ENCODE measurements at regions not wholly inside any gene's neighbourhood (a gene's known extent, or its start where the extent isn't known, plus 50 kb on each side); places are given as distances from the start of the nearest gene placed in this dataset.

- H3K23ac ChIP-seq (ENCODE audit: low read length in 2 of 2) = no peak overlapping the region
- no peaks in the 10 kb centered on the region for H3K9me3 ChIP-seq (ENCODE audit: control insufficient read depth, low read length)
- no peak overlapping the region for H3K14ac ChIP-seq (ENCODE audit: low read length in 2 of 2)
- H3K4ac ChIP-seq (ENCODE audit: low read depth in 1 of 2, low read length in 2 of 2) = no peak overlapping the region
- H3K4me3 ChIP-seq (ENCODE audit: insufficient read depth in 1 of 2, low read depth in 1 of 2, low read length in 2 of 2) = no peak overlapping the region
- WGBS = 81% methylated on average over 1 of the region's 1 CpG
- H2BK5ac ChIP-seq (ENCODE audit: low read depth, low read length, poor library complexity, severe bottlenecking) = no peak overlapping the region
- H4K91ac ChIP-seq (ENCODE audit: low read length) = no peak overlapping the region
- H3K9ac ChIP-seq (ENCODE audit: low read length) = no peak overlapping the region
- no peak overlapping the region for H2BK120ac ChIP-seq (ENCODE audit: low read depth, low read length)
- no peak overlapping the region for H2BK15ac ChIP-seq (ENCODE audit: low read depth, poor library complexity, severe bottlenecking)
- no peaks in the 10 kb centered on the region for H3K27me3 ChIP-seq (ENCODE audit: control insufficient read depth in 1 of 2, insufficient read depth in 1 of 2, low read length in 2 of 2)
- H3K36me3 ChIP-seq (ENCODE audit: control insufficient read depth in 1 of 2, insufficient read depth in 2 of 2, low read depth in 1 of 2, low read length in 2 of 2) = no peaks in the 10 kb centered on the region
- no peak overlapping the region for H2BK12ac ChIP-seq (ENCODE audit: low read length in 2 of 2)
- no peak overlapping the region for H3K4me2 ChIP-seq (ENCODE audit: low read length, poor library complexity, severe bottlenecking)
- H3K27ac ChIP-seq (ENCODE audit: low read length, poor library complexity, severe bottlenecking) = no peak overlapping the region
- H2AK5ac ChIP-seq (ENCODE audit: low read length, severe bottlenecking) = no peak overlapping the region
- no peaks in the 10 kb centered on the region for H3K79me1 ChIP-seq (replicated peaks; ENCODE audit: low read length, poor library complexity, severe bottlenecking)
- no peak for DNase-seq
- H2AFZ ChIP-seq (ENCODE audit: low read depth, low read length) = no peak overlapping the region
- no peaks in the 10 kb centered on the region for H3K4me1 ChIP-seq (ENCODE audit: control insufficient read depth, insufficient read depth, low read depth, low read length)
- no peak overlapping the region for H4K8ac ChIP-seq (ENCODE audit: low read length)
- H3K18ac ChIP-seq (ENCODE audit: low read depth in 1 of 2, low read length in 2 of 2) = no peak overlapping the region
These were observed 130.0 kb upstream of the BACE2 start for GRCh38 chr21:41037936-41038335.

GRCh38 chr21:41043014-41043413, 124.9 kb upstream of the BACE2 start:
- Histone ChIP-seq H2AK5ac (ENCODE audit: low read length, severe bottlenecking) (no peak overlapping the region), H3K4me3 (ENCODE audit: insufficient read depth in 1 of 2, low read depth in 1 of 2, low read length in 2 of 2) (no peak overlapping the region), H3K14ac (ENCODE audit: low read length in 2 of 2) (no peak overlapping the region), H2AFZ (ENCODE audit: low read depth, low read length) (no peak overlapping the region), H3K9me3 (ENCODE audit: control insufficient read depth, low read length) (no peaks in the 10 kb centered on the region), H3K27ac (ENCODE audit: low read length, poor library complexity, severe bottlenecking) (no peak overlapping the region), H2BK12ac (ENCODE audit: low read length in 2 of 2) (no peak overlapping the region), H3K4me2 (ENCODE audit: low read length, poor library complexity, severe bottlenecking) (no peak overlapping the region), H4K91ac (ENCODE audit: low read length) (no peak overlapping the region), H3K18ac (ENCODE audit: low read depth in 1 of 2, low read length in 2 of 2) (no peak overlapping the region), H3K4me1 (ENCODE audit: control insufficient read depth, insufficient read depth, low read depth, low read length) (peaks cover 1% of the 10 kb centered on the region), H4K8ac (ENCODE audit: low read length) (no peak overlapping the region), H2BK120ac (ENCODE audit: low read depth, low read length) (no peak overlapping the region), H3K23ac (ENCODE audit: low read length in 2 of 2) (no peak overlapping the region), H3K36me3 (ENCODE audit: control insufficient read depth in 1 of 2, insufficient read depth in 2 of 2, low read depth in 1 of 2, low read length in 2 of 2) (no peaks in the 10 kb centered on the region), H3K79me1 (replicated peaks; ENCODE audit: low read length, poor library complexity, severe bottlenecking) (no peaks in the 10 kb centered on the region), H2BK5ac (ENCODE audit: low read depth, low read length, poor library complexity, severe bottlenecking) (no peak overlapping the region), H3K27me3 (ENCODE audit: control insufficient read depth in 1 of 2, insufficient read depth in 1 of 2, low read length in 2 of 2) (peaks cover 0 to 8% of the 10 kb centered on the region in 2 experiments), H2BK15ac (ENCODE audit: low read depth, poor library complexity, severe bottlenecking) (no peak overlapping the region), H3K4ac (ENCODE audit: low read depth in 1 of 2, low read length in 2 of 2) (no peak overlapping the region), H3K9ac (ENCODE audit: low read length) (no peak overlapping the region)
- DNase-seq = no peak
- 47% methylated on average over 2 of the region's 2 CpGs for WGBS

- H3K4ac ChIP-seq (ENCODE audit: low read depth in 1 of 2, low read length in 2 of 2) = no peak overlapping the region
- H2AK5ac ChIP-seq (ENCODE audit: low read length, severe bottlenecking) = no peak overlapping the region
- no peak overlapping the region for H4K91ac ChIP-seq (ENCODE audit: low read length)
- no peak overlapping the region for H4K8ac ChIP-seq (ENCODE audit: low read length)
- no peak overlapping the region for H3K14ac ChIP-seq (ENCODE audit: low read length in 2 of 2)
- no peak overlapping the region for H3K27ac ChIP-seq (ENCODE audit: low read length, poor library complexity, severe bottlenecking)
- no peak overlapping the region for H3K4me3 ChIP-seq (ENCODE audit: insufficient read depth in 1 of 2, low read depth in 1 of 2, low read length in 2 of 2)
- no peaks in the 10 kb centered on the region for H3K9me3 ChIP-seq (ENCODE audit: control insufficient read depth, low read length)
- H3K18ac ChIP-seq (ENCODE audit: low read depth in 1 of 2, low read length in 2 of 2) = no peak overlapping the region
- no peak overlapping the region for H3K9ac ChIP-seq (ENCODE audit: low read length)
- no peak overlapping the region for H2BK12ac ChIP-seq (ENCODE audit: low read length in 2 of 2)
- peaks cover 1% of the 10 kb centered on the region for H3K4me1 ChIP-seq (ENCODE audit: control insufficient read depth, insufficient read depth, low read depth, low read length)
- no peak overlapping the region for H2BK5ac ChIP-seq (ENCODE audit: low read depth, low read length, poor library complexity, severe bottlenecking)
- H2AFZ ChIP-seq (ENCODE audit: low read depth, low read length) = no peak overlapping the region
- H3K4me2 ChIP-seq (ENCODE audit: low read length, poor library complexity, severe bottlenecking) = no peak overlapping the region
- H3K23ac ChIP-seq (ENCODE audit: low read length in 2 of 2) = no peak overlapping the region
- WGBS = 48% methylated on average over 15 of the region's 17 CpGs
- no peak for DNase-seq
- peaks cover 0 to 8% of the 10 kb centered on the region in 2 experiments for H3K27me3 ChIP-seq (ENCODE audit: control insufficient read depth in 1 of 2, insufficient read depth in 1 of 2, low read length in 2 of 2)
- H2BK120ac ChIP-seq (ENCODE audit: low read depth, low read length) = no peak overlapping the region
- H3K36me3 ChIP-seq (ENCODE audit: control insufficient read depth in 1 of 2, insufficient read depth in 2 of 2, low read depth in 1 of 2, low read length in 2 of 2) = no peaks in the 10 kb centered on the region
- H3K79me1 ChIP-seq (replicated peaks; ENCODE audit: low read length, poor library complexity, severe bottlenecking) = no peaks in the 10 kb centered on the region
- H2BK15ac ChIP-seq (ENCODE audit: low read depth, poor library complexity, severe bottlenecking) = no peak overlapping the region
These were observed 122.3 kb upstream of the BACE2 start for GRCh38 chr21:41045534-41046268.

- H2BK5ac ChIP-seq (ENCODE audit: low read depth, low read length, poor library complexity, severe bottlenecking) = no peak overlapping the region
- no peak overlapping the region for H2BK12ac ChIP-seq (ENCODE audit: low read length in 2 of 2)
- H2AK5ac ChIP-seq (ENCODE audit: low read length, severe bottlenecking) = no peak overlapping the region
- no peak for DNase-seq
- WGBS = 83% methylated on average over 1 of the region's 1 CpG
- no peak overlapping the region for H3K23ac ChIP-seq (ENCODE audit: low read length in 2 of 2)
- no peak overlapping the region for H3K9ac ChIP-seq (ENCODE audit: low read length)
- no peak overlapping the region for H3K4me2 ChIP-seq (ENCODE audit: low read length, poor library complexity, severe bottlenecking)
- no peak overlapping the region for H3K4ac ChIP-seq (ENCODE audit: low read depth in 1 of 2, low read length in 2 of 2)
- H4K8ac ChIP-seq (ENCODE audit: low read length) = no peak overlapping the region
- H3K4me1 ChIP-seq (ENCODE audit: control insufficient read depth, insufficient read depth, low read depth, low read length) = peaks cover 1% of the 10 kb centered on the region
- no peak overlapping the region for H3K18ac ChIP-seq (ENCODE audit: low read depth in 1 of 2, low read length in 2 of 2)
- no peak overlapping the region for H3K14ac ChIP-seq (ENCODE audit: low read length in 2 of 2)
- H2BK15ac ChIP-seq (ENCODE audit: low read depth, poor library complexity, severe bottlenecking) = no peak overlapping the region
- no peak overlapping the region for H4K91ac ChIP-seq (ENCODE audit: low read length)
- no peaks in the 10 kb centered on the region for H3K36me3 ChIP-seq (ENCODE audit: control insufficient read depth in 1 of 2, insufficient read depth in 2 of 2, low read depth in 1 of 2, low read length in 2 of 2)
- H3K4me3 ChIP-seq (ENCODE audit: insufficient read depth in 1 of 2, low read depth in 1 of 2, low read length in 2 of 2) = no peak overlapping the region
- H2BK120ac ChIP-seq (ENCODE audit: low read depth, low read length) = no peak overlapping the region
- no peaks in the 10 kb centered on the region for H3K9me3 ChIP-seq (ENCODE audit: control insufficient read depth, low read length)
- H3K79me1 ChIP-seq (replicated peaks; ENCODE audit: low read length, poor library complexity, severe bottlenecking) = no peaks in the 10 kb centered on the region
- no peak overlapping the region for H2AFZ ChIP-seq (ENCODE audit: low read depth, low read length)
- no peak overlapping the region for H3K27ac ChIP-seq (ENCODE audit: low read length, poor library complexity, severe bottlenecking)
- peaks cover 0 to 8% of the 10 kb centered on the region in 2 experiments for H3K27me3 ChIP-seq (ENCODE audit: control insufficient read depth in 1 of 2, insufficient read depth in 1 of 2, low read length in 2 of 2)
These were observed 119.8 kb upstream of the BACE2 start for GRCh38 chr21:41048145-41048544.

Measured in mesenchymal stem cell (in vitro differentiated cells and primary cell).